ENCODE measurements at regions not wholly inside any gene's neighbourhood (a gene's known extent, or its start where the extent isn't known, plus 50 kb on each side); places are given as distances from the start of the nearest gene placed in this dataset.
"Not testable (repeated sequence)": the region's sequence is repeated elsewhere in the genome, so short reads cannot be mapped to it uniquely, and the experiment has no call there.

- no peak for DNase-seq (ENCODE audit: low spot score)
Measured at GRCh38 chr14:71783786-71784185, 148.4 kb upstream of the RGS6 start.

GRCh38 chr14:71789005-71789404 lies 143.2 kb upstream of the RGS6 start:
- DNase-seq (ENCODE audit: low spot score): no peak

- no peak for DNase-seq (ENCODE audit: low spot score)
Measured at GRCh38 chr14:71799841-71800240, 132.4 kb upstream of the RGS6 start.

GRCh38 chr14:71800878-71801277 lies 131.4 kb upstream of the RGS6 start:
- DNase-seq (ENCODE audit: low spot score): no peak

GRCh38 chr14:71803539-71804260 lies 128.5 kb upstream of the RGS6 start:
- DNase-seq (ENCODE audit: low spot score): no peak

GRCh38 chr14:71804992-71805391 lies 127.2 kb upstream of the RGS6 start:
- DNase-seq (ENCODE audit: low spot score): no peak

- DNase-seq (ENCODE audit: low spot score): not testable (repeated sequence)
Measured at GRCh38 chr14:71807049-71807448, 125.2 kb upstream of the RGS6 start.

GRCh38 chr14:71810800-71811199 lies 121.4 kb upstream of the RGS6 start:
- not testable (repeated sequence) for DNase-seq (ENCODE audit: low spot score)

- no peak for DNase-seq (ENCODE audit: low spot score)
Measured at GRCh38 chr14:71812693-71813092, 119.5 kb upstream of the RGS6 start.

GRCh38 chr14:71815110-71815509 lies 117.1 kb upstream of the RGS6 start:
- no peak for DNase-seq (ENCODE audit: low spot score)

GRCh38 chr14:71824816-71825215 lies 107.4 kb upstream of the RGS6 start:
- no peak for DNase-seq (ENCODE audit: low spot score)

GRCh38 chr14:71833476-71833875 lies 98.8 kb upstream of the RGS6 start:
- no peak for DNase-seq (ENCODE audit: low spot score)

- no peak for DNase-seq (ENCODE audit: low spot score)
Measured at GRCh38 chr14:71834284-71835204, 97.7 kb upstream of the RGS6 start.

- DNase-seq (ENCODE audit: low spot score): no peak
Measured at GRCh38 chr14:71852181-71852580, 80.0 kb upstream of the RGS6 start.

GRCh38 chr14:71855399-71856036 lies 76.7 kb upstream of the RGS6 start:
- peak; percentile 31 for DNase-seq (ENCODE audit: low spot score)

- DNase-seq (ENCODE audit: low spot score): no peak
Measured at GRCh38 chr14:71856199-71856919, 75.9 kb upstream of the RGS6 start.

- DNase-seq (ENCODE audit: low spot score): no peak
Measured at GRCh38 chr14:71863049-71863448, 69.2 kb upstream of the RGS6 start.

- no peak for DNase-seq (ENCODE audit: low spot score)
Measured at GRCh38 chr14:71863766-71864165, 68.5 kb upstream of the RGS6 start.
